SW 1271 (cell line): ENCODE measurements at regions not wholly inside any gene's neighbourhood (a gene's known extent, or its start where the extent isn't known, plus 50 kb on each side); places are given as distances from the start of the nearest gene placed in this dataset.
"Not testable (repeated sequence)": the region's sequence is repeated elsewhere in the genome, so short reads cannot be mapped to it uniquely, and the experiment has no call there.

Source experiments
- DNase-seq, 2 experiments: peaks; one replicate each; lab custom pipeline; 2025; lab: John Stamatoyannopoulos, UW

GRCh38 chr4:27360790-27361267 lies 500.2 kb downstream of the STIM2 start:
- no peak for DNase-seq

GRCh38 chr4:27364509-27364908 lies 503.9 kb downstream of the STIM2 start:
- DNase-seq, result no peak

DNA sequence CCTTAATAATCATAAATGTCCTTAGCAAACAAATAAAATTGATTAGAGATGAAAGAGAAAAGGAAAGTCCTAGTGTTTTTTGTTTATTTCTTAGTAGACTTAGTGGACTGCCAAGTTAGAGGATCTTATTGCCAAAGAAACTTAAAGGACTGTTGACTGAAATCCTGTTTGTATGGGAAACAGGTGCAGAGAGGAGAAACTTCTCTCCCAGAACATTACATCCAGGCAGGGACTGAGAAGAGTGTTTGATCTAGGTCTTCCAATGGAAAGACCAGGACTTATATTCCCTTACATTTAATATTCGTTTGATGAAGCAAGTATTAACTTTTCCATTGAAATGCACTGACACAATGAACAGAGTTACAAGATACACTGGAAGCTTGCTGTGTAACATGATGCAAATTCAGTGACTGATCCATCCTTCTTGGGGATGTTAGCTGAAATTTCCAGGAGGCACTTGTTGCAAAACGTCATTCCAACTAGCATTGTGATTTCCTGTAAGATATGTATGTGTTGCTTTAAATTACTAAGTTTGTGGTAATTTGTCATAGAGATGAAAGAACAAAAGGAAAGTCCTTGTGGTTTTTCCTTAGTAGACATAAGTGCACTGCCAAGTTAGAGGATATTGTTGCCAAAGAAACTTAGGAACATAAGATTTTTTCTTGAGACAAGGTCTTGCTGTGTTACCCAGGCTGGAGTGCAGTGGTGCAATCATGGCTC lies 505.6 kb downstream of the STIM2 start:
- DNase-seq, result no peak

DNA sequence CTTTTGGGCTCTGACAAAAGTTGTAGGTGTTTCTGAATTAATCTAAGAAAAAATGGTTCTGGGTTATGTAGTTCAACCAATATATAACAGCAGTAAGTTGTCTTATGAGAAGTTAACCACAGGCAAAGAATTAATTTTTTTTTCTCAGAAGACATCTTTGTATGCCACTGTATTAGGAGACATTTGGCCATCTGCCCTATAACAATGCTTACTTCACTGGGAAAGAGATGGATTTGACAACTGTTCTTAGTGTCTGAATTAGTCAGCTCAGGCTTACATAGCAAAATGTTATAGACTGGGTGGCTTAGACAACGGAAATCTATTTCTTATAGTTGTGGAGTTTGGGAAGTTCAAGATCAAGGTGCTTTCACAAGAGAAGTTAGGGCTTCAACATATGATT lies 508.1 kb downstream of the STIM2 start:
- no peak for DNase-seq

GRCh38 chr4:27381815-27382214 lies 521.2 kb downstream of the STIM2 start:
- DNase-seq, result no peak

GRCh38 chr4:27387711-27388110 lies 527.1 kb downstream of the STIM2 start:
- no peak for DNase-seq

DNA sequence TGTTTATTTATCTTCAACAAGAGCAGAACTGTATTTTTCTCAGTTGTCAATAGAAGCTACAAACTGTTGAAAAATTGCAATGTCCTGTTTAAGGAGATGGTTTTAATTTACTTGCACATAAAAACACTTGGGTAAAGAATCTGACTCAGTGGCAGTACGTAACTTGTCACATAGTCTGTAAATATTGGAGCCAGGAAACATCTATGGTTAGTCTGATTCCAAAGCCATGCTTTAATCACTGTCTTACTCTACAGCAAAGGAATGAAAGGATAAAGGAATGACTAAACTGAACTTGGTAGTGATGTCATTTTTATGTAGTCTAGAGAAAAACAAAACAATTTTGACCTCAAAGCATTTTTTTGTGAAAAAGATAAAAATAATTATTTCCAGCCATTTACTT lies 537.2 kb downstream of the STIM2 start:
- DNase-seq, result no peak

DNA sequence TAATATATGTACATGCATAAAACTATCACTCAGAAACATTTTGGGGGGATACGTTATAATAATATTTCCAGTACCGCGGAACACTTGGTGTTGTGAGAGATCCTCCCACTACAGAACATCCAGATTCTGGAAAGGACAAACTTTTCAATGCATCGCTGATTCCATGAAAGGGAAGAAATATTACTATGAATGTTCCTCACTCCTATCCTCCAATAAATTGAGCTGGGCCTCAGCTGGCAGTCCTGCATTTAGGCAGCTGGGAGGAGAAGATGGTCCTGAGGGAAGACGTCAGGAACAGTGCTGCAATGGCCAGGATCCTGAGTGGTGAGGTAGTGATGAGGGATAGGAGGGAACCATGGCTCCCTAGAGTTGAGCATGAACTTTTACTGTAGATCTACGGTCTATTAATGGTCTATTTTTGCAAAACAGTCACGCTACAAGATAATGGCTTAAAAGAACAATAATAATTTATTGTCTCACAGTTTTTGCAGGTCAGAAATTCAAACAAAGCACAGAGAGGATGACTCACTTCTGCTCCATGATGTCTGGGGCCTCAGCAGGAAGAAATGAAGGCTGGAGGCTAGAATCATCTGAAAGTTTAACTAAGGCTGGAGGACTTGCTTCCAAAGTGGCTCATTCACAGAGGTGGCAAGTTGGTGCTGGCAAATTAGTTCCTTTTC lies 538.1 kb downstream of the STIM2 start:
- DNase-seq, result no peak

DNA sequence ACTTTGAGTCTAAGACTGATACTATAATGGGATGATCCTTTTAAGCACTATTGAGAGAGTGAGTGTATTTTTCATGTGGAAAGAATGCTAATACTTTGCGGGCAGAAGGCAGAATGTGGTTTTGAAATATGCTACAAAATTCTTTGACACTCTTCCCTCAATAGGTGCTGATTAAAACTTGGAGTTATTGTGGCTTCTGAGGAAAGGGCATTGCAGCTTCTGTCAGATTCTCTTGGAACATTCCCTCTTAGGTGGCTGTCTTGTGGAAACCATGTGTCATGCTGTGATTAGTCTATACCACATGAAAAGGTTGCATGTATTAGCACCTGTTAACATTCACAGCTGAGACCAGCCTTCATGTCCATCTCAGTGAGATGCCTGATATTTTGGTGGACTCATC lies 547.0 kb downstream of the STIM2 start:
- no peak for DNase-seq

DNA sequence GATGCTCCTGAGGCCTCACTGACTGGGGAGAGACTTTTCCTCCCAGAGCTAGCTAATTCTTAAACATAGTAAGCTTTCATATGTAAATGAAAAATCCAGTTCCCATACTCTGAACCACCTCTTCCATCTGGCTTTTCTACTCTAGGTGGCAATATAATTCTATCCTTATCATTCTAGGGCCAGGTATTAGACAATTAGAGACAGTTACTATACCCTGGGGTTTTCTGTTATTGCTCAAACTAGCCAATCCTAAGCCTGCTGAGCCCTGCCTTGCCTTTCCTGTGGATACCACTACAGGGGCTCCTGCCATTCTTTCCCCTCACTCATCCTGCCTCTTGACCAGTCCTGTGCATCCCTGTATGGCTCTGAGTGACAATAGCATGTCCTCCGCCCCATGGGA lies 552.0 kb downstream of the STIM2 start:
- DNase-seq, result no peak

DNA sequence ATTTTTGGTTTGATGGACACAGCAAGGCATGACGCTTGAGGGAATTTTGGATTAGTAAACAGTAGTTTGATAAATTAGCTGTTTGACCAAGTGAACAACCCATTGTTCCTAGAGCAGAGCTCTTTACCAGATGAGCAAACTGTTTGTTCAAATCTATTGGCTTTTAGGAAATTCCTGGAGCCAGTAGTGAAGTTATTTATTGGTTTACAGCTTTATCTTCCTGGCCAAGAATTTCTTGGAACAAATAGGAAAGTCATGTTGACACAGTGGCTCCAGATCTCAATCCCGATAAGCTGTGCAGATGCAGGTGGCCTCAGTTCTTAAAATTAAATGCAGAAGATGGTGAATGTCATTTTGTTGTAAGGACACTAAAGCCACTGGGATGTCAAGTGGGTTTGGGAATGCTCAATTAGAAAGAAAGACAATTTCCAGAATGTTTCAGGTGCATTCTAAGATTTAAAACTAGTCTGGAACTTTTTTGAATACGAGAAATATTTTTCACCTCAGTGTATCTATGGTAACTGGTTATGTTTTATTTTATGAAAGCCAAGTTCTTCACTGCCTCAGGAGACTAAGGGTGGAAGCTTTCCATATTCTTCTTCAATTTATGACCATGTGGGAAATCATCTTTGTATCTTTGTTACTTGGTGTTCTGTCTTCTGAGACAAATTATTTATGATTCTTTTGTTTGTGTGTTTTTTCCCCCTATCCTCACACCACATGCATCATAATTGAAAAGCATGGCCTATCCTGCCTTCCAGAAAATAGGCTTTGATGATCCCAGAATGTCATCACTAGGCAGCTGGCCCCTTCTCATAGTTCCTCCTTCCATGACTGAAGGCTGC lies 554.5 kb downstream of the STIM2 start:
- DNase-seq, result no peak

DNA sequence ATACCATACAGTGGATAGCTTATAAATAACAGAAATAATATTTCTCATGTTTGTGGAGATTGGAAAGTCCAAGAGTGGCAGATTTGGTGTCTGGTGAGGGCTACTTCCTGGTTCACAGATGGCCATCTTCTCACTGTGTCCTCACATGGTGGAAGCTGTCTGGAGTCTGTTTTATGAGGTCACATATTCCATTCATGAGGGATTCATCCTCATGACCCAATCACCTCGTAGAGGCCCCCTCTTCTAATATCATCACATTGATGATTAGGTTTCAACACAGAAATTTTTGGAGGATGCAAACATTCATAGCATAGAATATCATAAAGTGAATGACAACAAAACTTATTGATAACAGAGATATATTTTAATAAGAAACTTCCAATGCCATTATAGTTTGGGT lies 568.0 kb downstream of the STIM2 start:
- DNase-seq, result no peak

- DNase-seq, result no peak
These were observed 568.8 kb downstream of the STIM2 start for GRCh38 chr4:27429364-27429871.

- DNase-seq, result no peak
These were observed 581.5 kb downstream of the STIM2 start for GRCh38 chr4:27442146-27442545.

- not testable (repeated sequence) for DNase-seq
These were observed 582.0 kb downstream of the STIM2 start for GRCh38 chr4:27442661-27443060.

DNA sequence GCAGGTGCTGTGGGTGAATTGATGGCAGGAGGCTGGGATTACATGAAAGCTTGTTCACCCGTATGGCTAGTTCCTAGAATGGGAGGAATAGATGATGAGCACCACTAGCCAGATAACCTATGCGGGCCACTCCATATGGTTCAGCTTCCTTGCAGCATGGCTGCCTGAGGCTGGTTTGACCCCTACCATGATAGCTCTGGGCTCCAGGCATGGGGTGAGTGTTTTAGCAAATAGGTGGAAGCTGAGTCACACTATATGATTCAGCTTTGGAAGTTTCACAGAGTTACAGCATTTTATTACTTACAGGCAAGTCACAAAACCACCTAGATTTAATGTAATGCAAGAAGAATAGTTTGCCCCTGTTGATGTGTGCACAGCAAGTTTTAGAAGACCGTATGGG lies 603.2 kb downstream of the STIM2 start:
- no peak for DNase-seq

DNA sequence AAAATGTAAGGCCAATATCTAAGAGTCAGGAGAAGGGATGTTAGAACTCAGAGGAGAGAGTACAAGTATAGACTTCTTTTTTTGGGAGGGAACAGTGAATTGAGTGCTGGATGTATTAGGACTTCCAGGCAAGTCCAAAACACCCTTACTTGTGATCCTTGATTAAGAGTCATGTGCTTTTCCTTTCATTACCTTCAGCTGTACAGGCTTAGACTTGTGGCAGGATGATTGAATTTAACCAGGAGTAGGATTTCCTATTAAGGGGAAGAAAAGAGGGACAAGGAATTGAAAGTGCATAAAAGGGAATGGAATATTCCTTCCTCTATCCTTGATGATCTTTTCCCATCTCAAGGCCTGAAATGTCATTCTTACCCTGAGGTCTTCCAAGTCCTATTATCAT lies 606.7 kb downstream of the STIM2 start:
- no peak for DNase-seq

DNA sequence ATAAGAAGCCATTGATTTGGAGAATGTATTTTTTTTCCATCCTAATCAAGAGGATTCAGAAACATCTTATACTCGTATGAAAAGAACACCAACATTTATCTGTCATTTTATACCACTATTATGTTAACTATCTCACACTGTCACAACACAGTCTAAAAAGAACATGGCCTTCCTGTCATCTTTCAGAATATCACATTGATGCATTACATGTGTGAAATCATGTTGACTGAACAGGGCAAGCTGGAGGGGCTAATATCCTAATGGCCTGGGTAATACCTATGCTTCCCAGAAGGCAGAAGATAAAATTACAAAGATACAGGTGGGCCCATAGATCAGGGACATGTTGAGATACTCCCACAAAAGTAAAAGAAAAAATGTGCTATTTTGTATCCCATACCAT lies 611.7 kb downstream of the STIM2 start:
- DNase-seq, result no peak

GRCh38 chr4:27474691-27475090 lies 614.0 kb downstream of the STIM2 start:
- DNase-seq, result no peak

- DNase-seq, result no peak
These were observed 623.6 kb downstream of the STIM2 start for GRCh38 chr4:27484216-27484615.

DNA sequence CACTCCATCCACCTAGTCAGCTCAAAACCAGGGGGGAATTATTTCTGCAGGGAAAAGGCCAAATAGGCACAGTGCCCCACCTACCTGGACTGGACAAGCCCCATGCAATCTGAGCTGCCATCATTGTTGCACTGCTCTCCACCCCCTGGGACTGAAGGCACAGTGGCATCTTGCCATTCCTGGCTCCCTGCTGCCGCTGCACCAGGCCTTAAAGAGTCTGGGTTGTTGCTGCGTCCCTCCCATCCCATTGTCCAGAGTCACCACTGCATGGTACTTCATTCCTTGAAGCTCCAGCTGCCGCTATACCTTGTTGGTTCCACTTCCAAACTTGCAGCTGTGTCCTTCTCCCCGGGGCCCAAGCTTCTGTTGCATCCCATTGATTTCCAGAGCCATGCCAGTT lies 629.7 kb downstream of the STIM2 start:
- no peak for DNase-seq

- no peak for DNase-seq
These were observed 630.1 kb downstream of the STIM2 start for GRCh38 chr4:27490766-27491165.

DNA sequence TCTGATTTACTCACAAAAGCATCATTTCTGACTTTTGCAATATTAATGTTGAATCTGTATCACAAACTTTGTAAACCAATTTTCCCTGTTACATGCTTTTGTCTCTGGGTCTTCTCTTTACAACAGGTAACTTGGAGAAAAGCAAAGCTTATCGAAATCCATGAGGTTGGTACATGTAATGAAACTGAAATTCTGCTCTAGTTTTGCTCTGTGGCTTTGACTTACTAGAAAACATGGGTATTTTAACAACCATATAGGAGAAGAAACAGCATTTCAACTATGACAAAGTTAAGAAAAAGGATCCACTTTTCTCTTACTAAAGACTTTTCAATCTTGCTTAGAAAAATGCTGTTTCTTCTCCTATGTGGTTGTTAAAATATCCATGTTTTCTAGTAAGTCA lies 645.8 kb downstream of the STIM2 start:
- DNase-seq, result no peak
